NCI-H2196 treated with DMSO at 0.1 percent for 48 hours (cell line): ENCODE measurements at regions not wholly inside any gene's neighbourhood (a gene's known extent, or its start where the extent isn't known, plus 50 kb on each side); places are given as distances from the start of the nearest gene placed in this dataset.

Experiments used
- DNase-seq: peaks from one replicate; lab custom pipeline; 2025; ENCODE audit not compliant: unreplicated experiment; lab: John Stamatoyannopoulos, UW

GRCh38 chr6:146886587-146887446 is 288.0 kb downstream of the ADGB start:
- no peak for DNase-seq

GRCh38 chr6:146887447-146888077 is 288.8 kb downstream of the ADGB start:
- no peak for DNase-seq

GRCh38 chr6:146889303-146889702 is 290.5 kb downstream of the ADGB start:
- no peak for DNase-seq

GRCh38 chr6:146890172-146890571 is 291.4 kb downstream of the ADGB start:
- DNase-seq = no peak

GRCh38 chr6:146890644-146891434 is 292.1 kb downstream of the ADGB start:
- DNase-seq = no peak

GRCh38 chr6:146891615-146892265 is 293.0 kb downstream of the ADGB start:
- DNase-seq = no peak

GRCh38 chr6:146892283-146892612 is 293.5 kb downstream of the ADGB start:
- DNase-seq = no peak

- no peak for DNase-seq
These were observed 294.0 kb downstream of the ADGB start for GRCh38 chr6:146892613-146893401.

- no peak for DNase-seq
These were observed 294.9 kb downstream of the ADGB start for GRCh38 chr6:146893690-146894089.

GRCh38 chr6:146894624-146895023 is 295.9 kb downstream of the ADGB start:
- DNase-seq = no peak

GRCh38 chr6:146895101-146895771 is 296.5 kb downstream of the ADGB start:
- no peak for DNase-seq

- DNase-seq = no peak
These were observed 296.9 kb downstream of the ADGB start for GRCh38 chr6:146895772-146896061.

- no peak for DNase-seq
These were observed 297.5 kb downstream of the ADGB start for GRCh38 chr6:146896062-146896813.

GRCh38 chr6:146896960-146897701 is 298.4 kb downstream of the ADGB start:
- DNase-seq = no peak

GRCh38 chr6:146898069-146898887 is 299.5 kb downstream of the ADGB start:
- DNase-seq = no peak

GRCh38 chr6:146898888-146899227 is 300.1 kb downstream of the ADGB start:
- no peak for DNase-seq

GRCh38 chr6:146901940-146902816 is 302.0 kb upstream of the STXBP5 start:
- no peak for DNase-seq
